ENCODE measurements at regions not wholly inside any gene's neighbourhood (a gene's known extent, or its start where the extent isn't known, plus 50 kb on each side); places are given as distances from the start of the nearest gene placed in this dataset.

DNA sequence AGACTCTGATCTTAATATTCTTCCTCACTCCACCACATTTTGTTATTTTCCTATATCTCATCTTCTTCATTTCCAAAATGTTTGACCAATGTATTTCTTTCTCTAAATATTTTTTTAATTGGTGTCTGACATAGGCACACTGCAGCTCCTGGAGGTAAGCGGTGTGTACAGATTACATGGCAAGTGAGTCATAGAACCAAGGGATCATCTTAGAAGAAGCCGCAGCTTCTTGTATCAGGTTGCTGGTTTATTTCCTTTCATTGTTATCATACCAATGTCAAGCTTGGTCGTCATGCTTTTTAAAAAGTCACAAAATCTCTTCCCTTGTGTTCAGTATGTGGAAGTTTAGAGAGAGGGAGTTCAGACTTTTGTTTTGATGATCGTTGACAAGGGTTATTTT, 526.1 kb upstream of the CDH18 start:
- Histone ChIP-seq H3K27me3 (no peaks in the 10 kb centered on the region), H3K9me3 (no peaks in the 10 kb centered on the region), H3K27ac (no peak overlapping the region), H3K36me3 (no peaks in the 10 kb centered on the region), H3K4me3 (no peak overlapping the region), H3K4me1 (no peaks in the 10 kb centered on the region)
- WGBS, 2 donors, result 72 to 84% methylated on average over 4 of the region's 4 CpGs
- FAIRE-seq, result no peak
- ATAC-seq, result no peak
- TF ChIP-seq CTCF (IDR thresholded peaks at IDR 0.05), result no peak
- no peak for DNase-seq
- intact Hi-C loops (cut with DNase I), result no loop called here

DNA sequence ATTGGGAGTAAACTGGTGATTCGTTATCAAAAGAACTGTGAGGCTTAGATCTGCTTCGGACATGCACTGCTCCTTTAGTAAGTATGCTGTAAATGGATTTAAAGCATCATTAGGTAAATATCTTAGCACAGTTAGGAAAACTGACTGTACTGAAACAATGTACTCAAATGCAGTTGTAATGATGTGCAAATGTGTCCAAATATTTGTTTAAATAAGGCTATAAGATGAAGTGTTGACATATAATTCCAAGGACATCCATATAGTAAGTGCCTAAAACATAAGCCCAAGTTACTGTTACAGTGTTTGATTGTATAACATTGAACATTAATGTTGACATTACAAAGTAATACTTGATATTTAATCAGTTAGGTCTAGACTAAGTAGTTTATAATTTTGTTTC, 512.5 kb upstream of the CDH18 start:
- FAIRE-seq, result no peak
- Histone ChIP-seq H3K4me1 (peaks cover 0 to 3% (median 0%) of the 10 kb centered on the region in 3 donors), H3K4me3 (no peak overlapping the region), H3K27ac (no peak overlapping the region), H3K27me3 (no peaks in the 10 kb centered on the region), H3K9me3 (no peaks in the 10 kb centered on the region), H3K36me3 (no peaks in the 10 kb centered on the region)
- intact Hi-C loops (cut with DNase I), result no loop called here
- WGBS, 2 donors, result 74 to 76% methylated on average over 2 of the region's 2 CpGs
- DNase-seq, result no peak
- TF ChIP-seq CTCF (IDR thresholded peaks at IDR 0.05), result no peak
- no peak for ATAC-seq

- DNase-seq, result no peak
- intact Hi-C loops (cut with DNase I), result no loop called here
- Histone ChIP-seq H3K27ac (no peak overlapping the region), H3K36me3 (no peaks in the 10 kb centered on the region), H3K4me1 (peaks cover 0 to 3% (median 0%) of the 10 kb centered on the region in 3 donors), H3K9me3 (no peaks in the 10 kb centered on the region), H3K27me3 (no peaks in the 10 kb centered on the region), H3K4me3 (no peak overlapping the region)
- 87 to 89% methylated on average over 3 of the region's 3 CpGs for WGBS, 2 donors
- no peak for ATAC-seq
- TF ChIP-seq CTCF (IDR thresholded peaks at IDR 0.05), result no peak
- FAIRE-seq, result no peak
These were observed 510.9 kb upstream of the CDH18 start for GRCh38 chr5:20498926-20499325.

DNA sequence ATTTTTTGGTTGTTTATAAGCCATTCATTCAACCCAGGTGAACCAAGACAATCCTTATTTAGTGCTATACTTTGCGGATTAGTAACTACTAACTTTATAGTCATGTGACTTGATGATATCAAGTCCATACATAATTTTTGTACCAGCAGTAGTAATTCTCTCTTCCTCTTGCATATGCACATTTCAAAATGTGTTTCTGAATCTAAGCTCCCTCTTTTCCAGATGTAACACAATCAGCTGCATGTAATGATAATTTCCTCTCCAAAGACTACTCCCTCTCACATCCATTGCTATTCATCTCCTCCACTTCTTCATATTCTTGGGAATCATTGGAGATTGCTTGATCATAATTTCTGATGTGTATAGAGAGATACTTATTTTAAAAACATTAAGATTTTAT, 510.1 kb upstream of the CDH18 start:
- H3K36me3 ChIP-seq, result no peaks in the 10 kb centered on the region
- no peak overlapping the region for H3K27ac ChIP-seq
- DNase-seq (no peak), FAIRE-seq (no peak), ATAC-seq (no peak)
- no peaks in the 10 kb centered on the region for H3K27me3 ChIP-seq
- TF ChIP-seq CTCF (IDR thresholded peaks at IDR 0.05), result no peak
- peaks cover 0 to 3% (median 0%) of the 10 kb centered on the region in 3 donors for H3K4me1 ChIP-seq
- WGBS, 2 donors, result 91 to 100% methylated on average over 1 of the region's 1 CpG
- intact Hi-C loops (cut with DNase I), result no loop called here
- H3K4me3 ChIP-seq, result no peak overlapping the region
- H3K9me3 ChIP-seq, result no peaks in the 10 kb centered on the region

DNA sequence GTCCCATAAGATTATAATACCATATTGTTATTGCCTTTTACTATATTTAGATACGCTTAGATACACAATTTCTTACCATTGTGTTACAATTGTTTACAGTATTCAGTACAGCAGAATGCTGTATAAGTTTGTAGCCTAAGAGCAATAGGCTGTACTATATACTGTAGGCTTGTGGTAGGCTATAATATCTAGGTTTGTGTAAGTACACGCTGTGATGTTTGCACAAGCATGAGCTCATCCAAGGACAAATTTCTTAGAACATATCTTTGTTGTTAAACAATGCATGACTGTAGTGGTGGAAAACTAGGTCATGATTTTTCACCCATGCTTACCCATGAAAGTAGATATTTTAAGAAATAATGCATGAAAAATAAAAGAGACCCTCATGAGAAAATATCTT, 509.4 kb upstream of the CDH18 start:
- H3K36me3 ChIP-seq, result no peaks in the 10 kb centered on the region
- intact Hi-C loops (cut with DNase I), result no loop called here
- no peak overlapping the region for H3K27ac ChIP-seq
- DNase-seq (no peak), FAIRE-seq (no peak), ATAC-seq (peak; percentile 90 to 99 (median 97))
- no peak for TF ChIP-seq CTCF (IDR thresholded peaks at IDR 0.05)
- H3K9me3 ChIP-seq, result no peaks in the 10 kb centered on the region
- no peak overlapping the region for H3K4me3 ChIP-seq
- WGBS, 2 donors, result 45 to 46% methylated on average over 2 of the region's 2 CpGs
- no peaks in the 10 kb centered on the region for H3K27me3 ChIP-seq
- peaks cover 0 to 3% (median 0%) of the 10 kb centered on the region in 3 donors for H3K4me1 ChIP-seq
